Inferior parietal cortex (tissue), 1 donor: ENCODE measurements at regions not wholly inside any gene's neighbourhood (a gene's known extent, or its start where the extent isn't known, plus 50 kb on each side); places are given as distances from the start of the nearest gene placed in this dataset.
"Not testable (repeated sequence)": the region's sequence is repeated elsewhere in the genome, so short reads cannot be mapped to it uniquely, and the experiment has no call there.

Experiments used
- DNase-seq: peaks from one replicate; pipeline ENCODE4 v3.0.0-alpha.2; 2016; ENCODE audit errors: extremely low spot score

DNA sequence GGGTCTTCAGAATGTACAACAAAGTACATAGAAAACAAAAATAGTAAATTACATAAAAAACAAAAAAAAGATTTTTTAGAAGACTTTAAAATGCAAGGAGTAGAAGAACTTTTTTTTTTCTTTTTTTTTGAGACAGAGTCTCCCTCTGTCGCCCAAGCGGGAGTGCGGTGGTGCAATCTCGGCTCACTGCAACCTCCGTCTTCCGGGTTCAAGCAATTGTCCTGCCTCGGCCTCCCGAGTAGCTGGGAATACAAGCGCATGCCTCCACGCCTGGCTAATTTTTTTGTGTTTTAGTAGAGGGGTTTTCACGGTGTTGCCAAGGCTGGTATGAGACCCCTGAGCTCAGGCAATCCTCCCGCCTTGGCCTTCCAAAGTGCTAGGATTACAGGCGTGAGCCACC lies 104.5 kb upstream of the ZC3H15 start:
- no peak for DNase-seq

DNA sequence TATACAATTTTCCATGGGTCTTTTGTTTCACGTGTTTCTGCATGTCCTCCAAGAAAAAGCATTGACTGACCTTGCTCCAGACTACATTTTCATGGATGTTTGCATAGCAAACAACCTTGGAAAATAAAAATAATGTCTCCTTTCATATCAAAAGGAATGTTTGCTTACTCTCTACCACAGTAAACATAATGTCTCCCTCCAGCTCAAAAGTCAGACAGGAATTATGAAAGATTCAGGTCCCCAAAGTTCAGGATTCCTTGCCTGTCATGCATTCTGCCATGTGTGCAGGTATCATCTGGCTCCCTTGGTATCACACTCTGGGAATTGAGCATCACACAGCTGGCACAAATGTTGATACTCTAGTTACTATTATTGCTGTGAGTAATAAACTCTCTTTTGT lies 103.1 kb upstream of the ZC3H15 start:
- no peak for DNase-seq

DNA sequence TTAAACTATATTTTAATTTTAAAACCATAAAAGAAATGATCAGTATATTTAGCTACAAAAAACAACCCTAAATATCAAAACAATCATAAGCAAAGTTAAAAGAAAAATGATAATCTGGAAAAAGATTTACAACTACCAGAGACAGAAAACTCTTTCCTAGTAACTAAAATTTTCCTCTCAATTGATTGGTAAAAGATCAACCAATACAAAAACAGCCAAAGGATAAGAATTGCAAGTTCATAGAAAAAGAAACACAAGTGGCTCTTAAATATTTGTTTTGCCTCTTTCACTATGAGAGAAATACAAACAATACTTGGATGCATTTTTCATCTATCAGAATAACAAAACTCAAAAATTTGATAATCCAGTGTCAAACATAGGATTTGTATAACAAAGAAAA lies 101.8 kb upstream of the ZC3H15 start:
- no peak for DNase-seq

DNA sequence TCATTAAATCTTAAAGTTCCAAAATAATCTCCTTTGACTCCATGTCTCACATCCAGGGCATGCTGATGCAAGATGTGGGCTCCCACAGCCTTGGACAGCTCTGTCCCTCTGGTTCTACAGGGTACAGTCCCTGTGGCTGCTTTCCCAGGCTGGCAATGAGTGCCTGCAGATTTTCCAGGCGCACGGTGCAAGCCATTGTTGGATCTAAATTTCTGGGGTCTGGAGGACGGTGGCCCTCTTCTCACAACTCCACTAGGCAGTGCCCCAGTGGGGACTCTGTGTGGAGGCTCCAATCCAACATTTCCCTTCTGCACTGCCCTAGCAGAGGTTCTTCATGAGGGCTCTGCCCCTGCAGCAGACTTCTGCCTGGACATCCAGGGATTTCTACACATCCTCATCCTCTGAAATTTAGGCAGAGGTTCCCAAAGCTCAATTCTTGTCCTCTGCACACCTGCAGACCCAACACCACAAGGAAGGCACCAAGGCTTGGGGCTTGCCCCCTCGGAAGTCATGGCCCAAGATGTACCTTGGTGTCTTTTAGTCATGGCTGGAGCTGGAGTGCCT lies 100.3 kb upstream of the ZC3H15 start:
- not testable (repeated sequence) for DNase-seq

DNA sequence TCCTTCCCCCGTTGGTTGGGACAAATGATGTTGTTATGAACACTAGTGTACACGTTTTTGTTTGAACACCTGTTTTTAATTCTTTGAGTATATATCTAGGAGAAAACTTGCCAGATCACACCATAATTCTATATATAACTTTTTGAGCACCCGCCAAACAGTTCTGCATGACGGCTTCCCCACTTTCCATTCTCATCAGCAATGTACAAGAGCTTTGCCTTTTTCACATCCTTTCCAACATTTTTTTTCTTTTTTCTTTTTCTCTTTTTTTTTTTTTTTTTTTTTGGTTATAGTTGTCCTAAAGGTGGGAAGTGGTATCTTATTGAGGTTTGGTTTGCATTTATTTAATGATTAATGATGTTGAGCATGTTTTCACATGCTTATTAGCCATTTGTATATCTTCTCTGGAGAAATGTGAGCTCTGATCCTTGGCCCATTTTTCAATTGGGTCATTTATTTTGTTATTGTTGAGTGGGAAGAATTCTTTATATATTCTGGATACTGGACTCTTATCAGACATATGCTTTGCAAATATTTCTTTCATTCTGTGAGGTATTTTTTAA lies 86.9 kb upstream of the ZC3H15 start:
- DNase-seq: no peak

DNA sequence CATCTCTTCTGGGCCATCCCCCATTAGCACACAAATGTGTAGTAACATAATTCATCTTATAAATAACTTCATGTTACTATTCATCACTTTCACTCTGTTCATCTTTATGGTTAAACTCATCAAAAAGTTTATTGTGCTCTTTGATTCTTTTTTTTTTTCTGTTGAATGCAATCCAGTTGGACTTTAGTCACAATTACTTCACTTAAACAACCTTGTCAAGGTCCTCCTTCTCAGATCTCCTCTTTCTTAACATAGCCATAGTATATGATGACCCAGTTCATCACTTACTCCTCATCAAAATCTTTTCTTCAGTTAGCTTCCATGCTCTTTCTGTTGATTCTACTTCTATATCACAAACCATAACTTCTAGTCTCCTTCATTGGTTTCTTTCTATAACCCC lies 80.2 kb upstream of the ZC3H15 start:
- DNase-seq: no peak

DNA sequence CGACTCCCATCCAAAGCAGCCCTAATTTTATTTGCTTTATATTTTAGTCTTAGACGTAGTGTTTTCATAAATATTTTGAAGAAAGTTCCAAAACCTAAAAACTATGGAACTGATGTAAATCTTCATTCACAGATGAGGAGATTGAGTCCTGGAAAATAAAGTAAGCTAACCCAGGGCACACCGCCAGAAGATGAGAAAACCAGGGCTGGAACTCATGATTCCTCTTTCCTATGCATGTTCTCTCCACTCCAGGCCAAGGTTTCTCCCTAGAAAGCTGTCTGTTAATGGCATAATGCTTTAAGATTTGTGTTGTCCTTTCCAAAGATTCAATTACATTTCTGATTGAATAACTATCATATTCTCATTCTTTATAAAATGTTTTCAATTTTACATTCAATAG lies 78.4 kb upstream of the ZC3H15 start:
- no peak for DNase-seq

DNA sequence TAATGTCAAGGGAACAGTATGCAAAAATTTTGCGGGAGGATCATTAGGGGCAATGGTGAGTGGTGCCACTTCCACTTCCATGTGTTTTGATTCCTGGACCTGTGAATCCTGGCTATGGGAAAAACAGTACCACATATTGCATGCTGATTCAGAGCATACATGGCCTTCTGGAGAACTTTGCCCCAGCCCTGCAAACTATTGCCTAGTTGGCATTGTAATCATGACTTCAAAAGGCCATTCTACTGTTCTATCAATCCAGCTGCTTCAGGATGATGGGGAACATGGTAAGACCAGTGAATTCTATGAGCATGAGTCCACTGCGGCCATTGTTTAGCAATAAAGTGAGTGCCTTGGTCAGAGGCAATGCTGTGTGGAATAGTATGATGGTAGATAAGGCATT lies 75.3 kb upstream of the ZC3H15 start:
- no peak for DNase-seq

DNA sequence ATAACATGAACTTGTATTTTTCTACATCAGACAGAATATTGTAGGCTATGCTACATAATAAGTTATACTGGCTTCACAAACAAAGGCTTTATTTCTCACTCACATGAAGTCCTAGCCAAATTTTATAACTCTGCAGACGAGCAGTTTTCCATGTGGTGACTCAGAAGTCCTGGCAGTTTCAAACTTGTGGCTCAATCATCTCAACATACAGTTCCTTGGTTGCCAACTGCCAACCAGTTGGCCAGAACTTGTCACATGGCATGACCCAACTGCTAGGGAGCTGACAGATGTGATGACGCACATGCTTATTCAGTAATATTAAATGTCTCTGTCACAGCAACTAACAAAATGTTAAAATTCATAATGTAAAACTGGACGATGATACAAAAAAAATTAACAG lies 63.8 kb upstream of the ZC3H15 start:
- peak; percentile 29 for DNase-seq

DNA sequence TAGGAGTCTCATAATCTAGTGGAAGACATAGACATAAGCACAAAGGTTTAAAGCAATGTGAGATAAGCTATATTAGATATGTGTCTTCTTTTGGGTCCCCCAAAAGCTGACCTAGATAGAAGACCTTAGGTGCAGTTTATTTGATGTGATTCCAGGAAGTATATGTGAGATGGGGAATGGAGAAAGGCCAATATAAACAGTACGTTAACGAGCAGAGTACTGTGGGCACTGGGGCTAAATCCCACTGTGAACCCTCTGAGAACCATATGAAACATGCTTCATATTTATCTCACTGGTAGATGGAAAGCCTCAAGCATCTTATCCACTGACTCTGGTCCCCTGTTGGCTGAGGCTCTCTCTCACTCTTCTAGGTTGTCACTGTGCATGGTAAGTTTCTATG lies 62.6 kb upstream of the ZC3H15 start:
- DNase-seq: no peak

DNA sequence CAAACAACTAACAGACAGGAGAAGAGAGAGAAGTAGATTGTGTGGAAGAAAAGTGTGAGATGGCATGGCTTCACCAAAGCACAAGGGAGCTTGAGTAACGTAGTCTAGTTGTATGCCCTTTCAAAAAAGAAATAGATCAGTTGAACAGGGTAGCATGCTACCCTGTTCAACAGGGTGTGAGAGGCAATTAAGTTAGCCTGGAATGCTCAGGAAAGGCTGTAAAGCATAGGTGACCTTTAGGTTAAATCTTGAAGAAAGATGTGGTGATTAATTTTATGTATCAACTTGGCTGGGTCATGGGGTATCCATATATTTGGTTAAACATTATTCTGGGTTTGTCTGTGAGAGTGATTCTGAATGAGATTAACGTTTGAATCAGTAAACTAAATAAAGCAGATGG lies 61.8 kb upstream of the ZC3H15 start:
- no peak for DNase-seq

DNA sequence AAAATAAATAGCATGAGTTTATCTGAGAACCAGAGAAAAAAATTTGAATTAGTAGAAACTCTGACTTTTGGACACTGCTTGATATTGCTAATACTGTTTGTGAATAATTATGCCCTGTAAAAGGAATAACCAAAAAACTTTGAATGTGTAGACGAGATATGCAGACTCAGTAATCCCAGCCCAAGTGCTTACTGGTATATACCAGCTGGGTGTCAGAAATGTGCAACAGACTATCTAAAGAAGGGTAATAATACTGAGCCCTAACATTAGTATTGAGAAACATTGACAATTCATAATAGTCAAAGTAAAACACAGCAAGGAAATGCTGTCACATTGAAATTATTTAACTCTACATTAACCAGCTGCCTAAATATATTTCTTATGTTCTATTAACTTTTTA lies 60.5 kb upstream of the ZC3H15 start:
- DNase-seq: no peak

DNA sequence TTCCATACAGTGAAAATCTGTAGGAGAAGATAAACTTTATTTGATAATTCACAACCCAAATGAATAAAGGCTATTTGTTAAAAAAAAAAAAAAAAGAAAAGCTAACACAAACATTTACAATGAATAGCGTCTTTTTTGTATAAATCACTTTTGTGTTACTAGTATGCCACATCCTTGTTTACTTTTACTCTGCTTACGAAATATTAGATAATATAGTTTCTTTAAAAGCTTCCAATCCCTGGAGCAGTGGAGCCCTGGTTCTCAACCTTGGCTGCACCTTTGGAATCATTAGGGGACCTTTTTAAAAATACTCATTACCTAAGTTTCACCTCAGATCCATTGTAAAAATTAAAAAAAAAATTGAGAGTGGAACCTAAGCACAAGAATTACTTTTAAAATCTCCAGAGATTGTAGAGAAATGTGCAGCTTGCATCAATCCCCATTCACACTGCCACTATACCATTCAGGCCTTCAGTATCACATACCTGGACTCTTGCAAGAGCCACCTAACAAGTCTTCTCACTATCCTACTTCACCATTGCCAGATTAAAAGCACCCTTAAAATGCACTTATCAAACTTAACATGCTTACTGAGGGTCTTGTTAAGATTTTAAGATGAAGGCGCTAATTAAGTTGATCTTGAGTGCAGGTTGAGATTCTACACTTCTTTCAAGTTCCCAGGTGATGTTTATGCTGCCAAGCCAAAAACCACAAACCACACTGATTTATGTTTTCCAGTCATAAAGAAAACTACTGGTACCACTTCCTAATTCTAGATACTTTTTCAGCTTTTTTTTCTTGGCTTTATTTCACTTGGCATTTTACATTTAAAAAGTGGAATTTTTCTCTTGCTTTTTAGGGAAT lies 59.7 kb upstream of the ZC3H15 start:
- no peak for DNase-seq

DNA sequence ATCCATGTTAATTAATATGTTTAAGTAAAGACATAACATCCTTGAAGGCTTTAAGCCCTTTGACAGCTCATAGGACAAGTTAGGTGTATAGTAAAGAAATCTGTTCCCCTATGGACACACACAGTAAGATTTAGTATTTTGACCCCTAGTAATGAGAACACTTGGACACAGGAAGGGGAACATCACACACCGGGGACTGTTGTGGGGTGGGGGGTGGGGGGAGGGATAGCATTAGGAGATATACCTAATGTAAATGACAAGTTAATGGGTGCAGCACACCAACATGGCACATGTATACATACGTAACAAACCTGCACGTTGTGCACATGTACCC lies 59.1 kb upstream of the ZC3H15 start:
- DNase-seq: not testable (repeated sequence)

DNA sequence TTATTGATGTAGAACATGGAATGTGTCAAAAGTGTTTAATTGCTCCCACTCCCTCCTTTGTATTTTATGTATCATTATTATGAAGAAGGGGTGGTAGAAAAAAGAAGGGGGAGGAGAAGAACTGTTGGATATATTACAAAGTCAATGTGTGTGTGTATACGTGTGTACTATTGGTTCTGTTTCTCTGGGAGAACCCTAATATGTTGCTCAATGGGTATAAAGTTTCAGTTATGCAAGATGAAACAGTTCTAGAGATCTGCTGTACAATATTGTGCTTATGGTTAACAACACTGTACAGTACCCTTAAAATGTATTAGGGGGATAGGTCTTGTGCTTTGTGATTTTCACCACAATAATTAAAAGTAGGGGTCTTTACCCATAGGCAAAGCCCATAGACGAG lies 58.1 kb upstream of the ZC3H15 start:
- DNase-seq: no peak

DNA sequence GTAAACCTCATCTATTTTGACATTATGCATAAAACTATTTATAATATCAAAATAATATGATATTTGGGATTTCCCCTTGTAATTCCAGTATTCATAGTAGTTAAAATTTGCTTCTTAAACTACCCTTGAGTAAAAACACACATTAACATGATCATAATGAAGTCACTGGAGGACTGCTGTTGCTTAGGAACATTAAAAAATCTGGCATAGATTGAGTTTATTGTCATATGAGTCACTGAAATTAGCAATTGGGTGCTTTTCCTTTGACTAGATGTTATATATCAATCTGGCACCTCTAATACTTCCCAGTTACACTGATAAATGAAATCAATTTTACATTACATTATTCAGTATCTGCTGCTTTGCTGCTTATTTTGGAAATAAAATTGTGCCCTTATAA lies 57.0 kb upstream of the ZC3H15 start:
- DNase-seq: no peak

DNA sequence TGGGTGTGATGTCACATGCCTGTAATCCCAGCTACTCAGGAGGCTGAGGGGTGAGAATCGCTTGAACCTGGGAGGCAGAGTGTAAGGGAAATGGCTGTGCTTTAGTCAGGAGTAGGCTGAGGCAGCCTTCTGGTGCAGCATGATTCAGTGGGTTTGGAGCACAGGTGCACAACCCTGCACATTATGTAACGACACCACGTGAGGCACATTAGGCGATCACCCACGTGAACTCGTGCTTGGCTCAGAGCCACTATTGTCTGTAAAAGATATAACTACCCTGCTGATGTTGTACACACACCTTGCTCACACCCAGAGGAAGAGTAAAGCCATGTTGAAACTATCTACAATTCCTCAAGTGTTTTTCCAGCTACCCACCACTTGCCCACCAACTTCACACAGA lies 54.8 kb upstream of the ZC3H15 start:
- no peak for DNase-seq

DNA sequence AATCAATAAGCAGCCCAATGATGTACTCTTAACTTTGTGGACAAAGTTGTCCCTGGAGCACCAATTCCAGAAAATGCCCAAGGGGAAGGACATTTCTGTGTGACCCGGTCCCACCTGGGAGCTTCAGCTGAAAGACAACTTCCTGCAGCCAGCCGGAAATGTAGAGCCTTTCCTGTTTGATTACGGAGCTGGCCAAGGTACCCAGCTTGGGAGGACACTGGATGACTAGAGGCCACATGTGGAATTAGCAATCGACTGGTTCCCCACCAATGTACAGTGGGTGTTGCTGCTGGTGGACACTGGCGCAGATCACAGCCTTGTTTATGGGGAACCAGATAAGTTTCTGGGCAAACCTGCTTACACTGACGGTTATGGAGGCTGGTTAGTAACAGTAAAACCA lies 53.0 kb upstream of the ZC3H15 start:
- no peak for DNase-seq

DNA sequence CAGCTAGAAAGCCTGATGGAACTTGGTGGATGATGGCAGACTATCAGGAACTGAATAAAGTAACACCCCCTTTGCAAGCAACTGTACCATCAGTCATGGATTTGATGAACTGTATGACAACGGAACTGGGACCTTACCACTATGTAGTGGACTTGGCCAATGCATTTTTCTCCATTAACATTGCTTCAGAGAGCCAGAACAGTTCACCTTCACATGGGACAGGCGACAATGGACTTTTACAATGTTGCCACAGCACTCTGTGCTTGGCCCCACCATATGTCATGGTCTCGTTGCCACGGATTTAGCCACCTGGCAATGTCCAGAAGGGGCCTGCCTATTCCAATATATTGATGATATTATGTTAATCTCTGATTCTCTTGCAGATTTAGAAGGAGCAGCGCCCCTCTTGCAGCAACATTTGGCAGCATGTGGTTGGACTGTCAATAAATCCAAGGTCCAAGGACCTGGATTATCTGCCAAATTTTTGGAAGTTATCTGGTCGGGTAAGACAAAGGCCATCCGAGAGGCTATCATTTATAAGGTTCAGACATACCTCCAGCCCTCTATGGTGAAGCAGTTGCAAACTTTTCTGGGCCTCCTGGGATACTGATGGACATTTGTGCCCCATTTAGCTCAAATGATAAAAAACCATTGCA lies 52.2 kb upstream of the ZC3H15 start:
- DNase-seq: no peak
